ENCODE measurements at regions not wholly inside any gene's neighbourhood (a gene's known extent, or its start where the extent isn't known, plus 50 kb on each side); places are given as distances from the start of the nearest gene placed in this dataset.

DNA sequence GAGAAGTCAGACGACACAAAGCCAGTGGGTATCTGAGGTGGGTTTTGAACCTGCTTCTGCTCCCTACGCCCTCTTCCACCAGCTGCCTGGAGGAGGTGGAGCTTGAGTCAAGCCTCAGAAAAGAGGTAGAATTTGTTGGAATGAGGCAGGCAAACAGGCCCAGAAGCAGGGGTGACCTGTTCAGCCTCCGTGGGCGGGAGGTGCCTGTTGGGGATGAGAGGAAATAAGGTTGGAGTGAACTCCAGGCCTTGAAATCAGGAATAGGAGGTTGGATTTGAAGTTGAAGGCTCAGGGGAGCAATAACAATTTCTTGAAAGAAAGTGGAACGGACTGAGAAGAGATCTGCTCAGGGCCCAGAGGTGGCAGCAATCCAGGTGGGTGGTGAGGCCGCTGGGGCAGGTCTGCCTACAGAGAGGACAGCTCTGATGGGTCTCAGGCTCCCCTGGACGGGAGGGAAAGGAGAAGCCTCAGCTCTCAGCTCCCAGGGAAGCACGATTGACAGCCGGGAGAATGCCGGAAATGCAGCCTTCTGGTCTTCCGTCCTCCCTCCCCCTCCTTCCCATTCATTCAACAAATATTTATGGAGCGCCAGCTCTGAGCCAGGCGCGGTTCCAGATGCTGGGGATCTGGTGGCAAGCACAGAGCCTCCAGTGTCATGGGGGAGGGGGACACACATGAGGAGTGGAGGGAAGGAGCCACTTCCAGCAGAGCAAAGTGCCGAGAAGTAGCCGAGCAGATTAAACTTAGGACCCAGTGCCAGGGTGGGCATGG lies 61.9 kb upstream of the CIBAR2 start:
- no peak for DNase-seq (ENCODE audit: low read depth in 1 of 2, low spot score in 1 of 2)

DNA sequence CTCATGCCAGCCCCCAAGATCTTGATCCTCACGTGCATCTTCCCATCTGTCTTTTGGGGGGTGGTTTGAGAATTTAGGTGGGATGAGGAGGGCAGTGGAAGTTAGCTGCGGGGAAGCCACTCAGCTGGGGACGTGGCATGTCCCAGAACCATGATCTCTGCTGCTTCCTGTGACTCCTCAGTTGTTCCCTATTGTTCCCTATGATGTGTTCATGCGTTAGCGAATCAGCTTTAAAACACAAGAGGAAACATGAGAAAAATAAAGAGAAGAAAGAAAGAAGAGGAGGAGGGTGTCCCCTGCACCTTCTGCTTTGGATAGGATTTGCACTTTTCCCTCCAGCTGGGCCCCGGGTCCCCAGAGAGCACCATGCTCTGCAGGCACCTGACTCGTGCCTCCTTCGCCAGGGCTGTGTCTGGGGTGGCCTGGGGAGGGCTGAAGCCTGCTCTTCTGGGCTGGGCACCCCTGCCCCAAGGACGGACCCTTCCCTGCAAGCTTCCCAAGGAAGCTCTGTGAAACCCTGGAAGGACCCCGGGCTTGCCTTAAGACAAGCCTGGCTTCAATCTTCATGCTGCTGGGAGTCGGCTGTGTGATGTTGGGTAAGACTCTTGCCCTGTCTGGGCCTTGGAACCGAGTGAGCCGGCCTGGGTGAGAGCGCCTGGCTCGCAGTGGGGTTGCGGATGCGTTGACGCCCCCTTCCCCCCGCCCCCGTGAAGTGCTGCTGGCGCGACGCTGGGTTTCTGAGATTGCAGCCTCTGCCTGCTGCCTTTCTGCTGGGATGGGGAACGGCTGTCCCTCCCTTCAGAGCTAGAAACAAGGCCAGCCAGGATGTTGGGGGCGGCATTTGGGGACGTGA lies 62.8 kb upstream of the CIBAR2 start:
- DNase-seq (ENCODE audit: low read depth in 1 of 2, low spot score in 1 of 2), result no peak

DNA sequence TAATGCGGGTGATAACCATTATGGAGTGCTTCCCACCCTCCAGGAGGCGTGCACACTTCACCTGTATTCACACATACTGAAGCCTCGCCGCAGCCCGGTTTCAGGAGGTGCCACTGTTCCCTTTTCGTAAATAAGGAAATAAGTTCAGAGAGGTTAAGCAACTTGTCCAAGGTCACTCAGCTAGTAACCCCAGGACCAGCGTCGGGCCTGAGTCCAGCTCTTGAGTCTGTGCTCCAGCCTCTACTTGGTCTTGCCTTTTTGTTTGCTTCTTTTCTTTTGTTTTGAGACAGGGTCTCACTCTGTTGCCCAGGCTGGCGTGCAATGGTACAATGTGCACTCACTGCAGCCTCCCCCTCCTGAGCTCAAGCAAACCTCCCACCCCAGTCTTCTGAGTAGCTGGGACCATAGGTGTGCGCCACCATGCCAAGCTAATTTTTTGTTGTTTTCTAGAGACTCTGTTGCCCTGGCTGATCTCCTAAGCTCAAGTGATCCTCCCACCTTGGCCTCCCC lies 63.5 kb upstream of the CIBAR2 start:
- no peak for DNase-seq (ENCODE audit: low read depth in 1 of 2, low spot score in 1 of 2)

DNA sequence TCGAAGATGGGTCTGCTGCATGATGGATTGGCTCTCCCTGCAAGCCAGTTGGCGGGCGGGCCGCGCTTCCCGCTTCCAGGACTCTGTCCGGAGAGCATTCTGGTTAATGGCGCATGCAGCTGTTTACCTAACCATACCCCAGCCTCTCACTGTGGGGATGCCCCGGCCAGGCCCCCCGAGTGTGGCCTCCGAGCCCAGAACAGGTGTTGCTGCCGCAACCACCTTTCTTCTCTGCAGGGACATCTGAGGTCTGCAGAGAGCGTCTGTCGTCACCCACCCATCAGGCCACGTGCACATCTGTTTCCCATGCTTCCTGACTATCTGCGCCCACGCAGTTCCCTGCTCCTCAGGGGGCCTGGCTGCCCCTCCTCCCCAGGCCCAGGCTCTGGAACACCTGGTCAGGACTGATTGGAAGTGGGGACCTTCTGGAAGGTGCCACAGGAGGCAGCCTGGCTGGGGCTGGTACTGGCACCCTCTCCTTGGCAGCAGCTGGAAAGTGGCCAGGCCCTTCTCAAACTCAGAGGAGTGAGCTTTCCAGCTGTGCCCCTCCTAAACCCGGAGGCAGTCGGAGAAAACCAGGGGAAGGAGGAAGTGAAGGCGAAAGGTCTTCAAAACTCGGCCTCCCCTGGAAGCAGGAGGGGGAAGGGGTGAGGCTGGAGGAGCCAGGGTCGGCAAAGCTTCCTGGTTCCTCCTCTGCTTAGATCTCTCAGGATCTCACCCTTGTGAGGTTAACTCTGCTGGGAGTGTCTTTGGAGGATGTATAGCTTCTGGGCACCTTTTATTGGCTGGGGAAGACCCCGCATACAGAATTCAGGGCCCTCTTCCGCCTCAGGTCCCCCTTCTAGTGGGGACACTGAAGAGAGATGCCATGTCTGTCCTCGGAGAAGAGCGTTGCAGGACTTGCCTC lies 64.5 kb upstream of the CIBAR2 start:
- DNase-seq (ENCODE audit: low read depth in 1 of 2, low spot score in 1 of 2), result no peak

DNA sequence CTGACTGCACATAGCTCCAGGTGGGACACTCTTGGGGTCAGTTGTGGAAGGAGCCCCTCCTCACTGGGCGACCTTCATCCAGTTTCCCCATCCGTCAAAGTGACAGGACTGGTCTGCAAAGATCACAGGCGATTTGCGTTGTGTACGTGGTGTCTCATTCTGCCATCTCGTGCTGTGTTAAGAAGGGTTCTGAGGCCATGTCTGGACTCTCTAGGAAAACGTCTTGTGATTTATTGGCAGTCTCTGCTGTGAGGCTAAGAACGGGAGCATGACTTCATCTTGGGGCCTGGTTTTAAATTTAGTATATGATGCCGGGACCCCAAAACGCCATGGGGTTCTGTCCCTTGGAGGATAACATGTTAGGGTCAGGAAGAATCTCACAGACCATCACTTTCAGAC lies 65.2 kb upstream of the CIBAR2 start:
- DNase-seq (ENCODE audit: low read depth in 1 of 2, low spot score in 1 of 2), result no peak

DNA sequence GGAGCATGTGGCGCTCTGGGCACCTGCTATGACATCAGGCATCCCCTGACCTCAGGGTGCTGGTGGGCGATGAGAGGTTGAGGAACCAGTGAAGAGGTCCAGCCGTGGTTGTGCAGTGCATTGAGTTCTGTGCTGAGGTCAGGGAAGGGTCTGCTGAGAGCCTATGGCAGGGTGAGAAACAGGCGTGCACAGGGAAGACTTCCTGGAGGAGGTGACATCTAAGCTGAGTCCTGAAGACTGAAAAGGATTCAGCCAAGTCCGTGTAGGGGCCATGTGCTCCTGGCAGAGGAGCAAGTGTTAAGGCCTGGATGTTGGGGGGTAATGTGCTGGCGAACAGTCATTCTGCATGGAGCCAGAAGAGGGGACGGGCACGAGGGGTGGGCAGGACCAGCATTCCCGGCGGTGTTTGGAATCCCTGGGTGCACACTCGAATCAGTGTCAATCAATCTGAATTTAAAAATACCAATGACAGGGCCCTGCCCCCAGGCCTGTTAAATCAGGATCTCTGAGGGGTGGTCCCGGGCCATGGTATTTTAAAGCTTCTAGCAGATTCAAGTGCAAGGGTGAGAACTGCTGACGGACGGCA lies 65.8 kb upstream of the CIBAR2 start:
- DNase-seq (ENCODE audit: low read depth in 1 of 2, low spot score in 1 of 2), result no peak

DNA sequence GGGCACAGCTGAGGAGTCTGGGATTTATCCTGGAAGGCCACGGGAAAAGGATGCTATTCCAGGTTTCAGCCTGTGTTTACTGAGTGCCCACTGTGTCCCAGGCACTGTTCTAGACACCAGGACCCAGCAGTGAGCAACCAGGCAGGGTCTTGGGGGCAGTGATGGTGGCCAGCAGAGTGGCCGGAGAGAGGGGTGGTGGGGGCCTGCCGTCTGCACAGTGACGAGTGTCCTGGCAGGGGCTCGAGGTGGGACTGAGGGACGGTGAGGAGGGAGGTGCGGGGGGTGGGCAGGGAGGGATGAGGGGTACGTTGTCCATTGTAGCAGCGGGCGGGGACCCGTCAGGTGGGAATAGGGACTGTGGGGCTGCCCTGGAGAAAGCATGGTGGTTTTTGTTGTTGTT lies 66.3 kb upstream of the CIBAR2 start:
- DNase-seq (ENCODE audit: low read depth in 1 of 2, low spot score in 1 of 2), result no peak

DNA sequence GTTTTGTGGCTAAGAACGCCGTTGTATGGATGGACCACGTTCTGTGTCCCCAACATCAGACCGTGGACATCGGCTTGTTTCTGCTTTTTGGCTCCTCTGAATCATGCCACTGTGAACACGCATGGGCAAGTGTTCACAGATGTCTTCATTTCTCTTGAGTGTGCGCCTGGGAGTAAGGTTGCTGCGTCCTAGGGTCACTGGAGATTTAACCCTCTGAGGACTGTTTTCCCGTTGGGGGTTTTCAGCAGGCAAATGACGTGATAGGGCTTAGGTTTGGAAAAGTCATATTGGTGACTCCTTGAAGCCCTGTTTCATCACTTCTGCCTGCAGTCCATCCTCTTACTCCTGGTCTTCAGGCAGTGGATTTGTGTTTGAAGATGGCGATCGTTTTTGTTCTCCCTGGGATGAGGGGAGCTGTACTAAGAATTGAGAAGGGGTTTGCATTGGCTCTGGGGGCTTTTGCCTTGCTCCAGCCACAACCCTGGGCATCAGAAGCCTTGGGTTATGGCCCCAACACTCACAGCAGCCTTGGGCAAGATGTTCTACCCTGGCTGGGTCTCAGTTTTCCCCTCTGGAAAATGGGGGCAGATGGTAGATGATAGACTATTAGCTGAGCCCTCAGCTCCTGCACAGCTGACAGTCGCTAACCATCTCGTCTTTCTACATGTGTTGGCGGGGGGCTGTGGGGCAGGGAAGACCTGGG lies 67.2 kb upstream of the CIBAR2 start:
- no peak for DNase-seq (ENCODE audit: low read depth in 1 of 2, low spot score in 1 of 2)

DNA sequence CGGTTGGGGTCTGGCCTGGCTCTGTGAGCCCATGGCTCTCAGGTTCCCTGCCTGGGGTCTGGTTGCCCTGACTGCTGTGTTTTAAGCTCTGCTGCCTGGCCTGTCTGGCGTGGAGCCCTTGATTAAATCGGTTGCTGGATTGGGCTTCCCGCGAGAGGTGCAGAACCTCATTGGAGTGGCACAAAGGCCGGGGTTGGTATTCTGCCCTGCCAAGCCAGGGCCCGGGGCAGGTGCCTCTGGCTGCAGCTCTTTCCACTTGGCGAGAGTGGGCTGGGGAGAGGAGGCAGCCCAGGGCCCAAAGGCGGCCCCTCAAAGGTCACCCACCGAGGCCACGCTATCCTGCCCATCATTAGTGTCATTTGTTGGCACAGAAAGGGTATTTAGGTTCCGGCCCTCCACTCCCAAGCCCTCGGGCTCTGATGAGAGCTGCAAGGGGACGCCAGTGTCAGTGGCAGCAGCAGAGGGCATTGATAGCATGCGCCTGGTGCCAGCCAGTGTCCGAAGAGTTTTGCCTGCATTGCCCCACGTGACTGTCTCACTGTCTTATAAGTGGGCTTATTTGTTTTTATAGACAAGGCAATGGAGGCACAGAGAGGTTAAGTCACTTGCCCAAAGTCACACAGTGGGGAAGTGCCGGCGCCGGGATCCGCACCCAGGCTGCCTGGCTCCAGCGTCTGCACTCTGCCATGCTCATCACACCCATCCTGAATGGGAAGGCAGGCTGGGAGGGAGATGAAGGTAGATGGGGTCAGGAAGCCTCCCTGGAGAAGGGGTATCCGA lies 68.0 kb upstream of the CIBAR2 start:
- no peak for DNase-seq (ENCODE audit: low read depth in 1 of 2, low spot score in 1 of 2)

DNA sequence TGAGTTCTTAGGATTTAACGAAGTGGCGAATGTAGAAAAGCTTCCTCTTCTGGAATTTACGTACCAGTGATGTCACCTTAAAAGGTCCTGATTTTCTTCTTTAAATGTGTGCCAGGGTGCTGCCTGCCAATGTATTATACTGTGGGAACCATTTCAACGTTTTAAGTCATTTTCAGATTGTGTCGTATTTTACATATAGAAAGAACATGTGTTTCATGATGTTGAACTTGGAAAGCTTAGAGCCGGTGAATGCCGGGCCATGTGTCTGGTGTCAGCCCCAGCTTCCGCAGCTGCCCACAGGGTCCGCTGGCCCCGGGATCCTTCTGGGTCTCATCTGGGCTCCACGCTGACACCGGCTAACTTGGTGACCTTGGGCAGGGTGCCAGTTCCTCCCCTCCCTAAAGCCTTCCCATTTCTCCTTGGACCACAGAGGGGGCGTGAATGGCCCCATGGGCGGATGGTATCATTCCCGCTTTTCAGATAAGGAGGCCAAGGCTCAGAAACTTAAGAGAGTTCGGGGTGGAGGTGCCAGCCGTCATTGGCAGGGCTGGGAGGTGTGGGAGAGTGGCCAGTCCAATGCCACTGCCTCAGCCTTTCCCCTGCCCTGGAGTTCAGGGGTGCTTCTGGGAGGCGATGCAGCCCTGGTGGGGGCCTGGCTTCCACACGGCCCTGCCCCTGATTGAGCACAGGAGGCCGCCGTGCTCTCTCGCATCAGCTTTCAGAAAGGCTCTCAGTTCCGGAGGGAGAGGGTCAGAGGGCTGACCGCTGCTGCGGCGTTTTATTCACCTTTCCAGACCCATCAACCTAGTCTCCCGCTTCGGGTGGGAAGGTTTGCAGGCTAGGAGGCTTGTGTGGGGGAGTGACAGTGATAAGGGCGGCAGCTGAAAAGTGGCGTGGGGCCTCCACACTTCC lies 68.8 kb upstream of the CIBAR2 start:
- no peak for DNase-seq (ENCODE audit: low read depth in 1 of 2, low spot score in 1 of 2)

DNA sequence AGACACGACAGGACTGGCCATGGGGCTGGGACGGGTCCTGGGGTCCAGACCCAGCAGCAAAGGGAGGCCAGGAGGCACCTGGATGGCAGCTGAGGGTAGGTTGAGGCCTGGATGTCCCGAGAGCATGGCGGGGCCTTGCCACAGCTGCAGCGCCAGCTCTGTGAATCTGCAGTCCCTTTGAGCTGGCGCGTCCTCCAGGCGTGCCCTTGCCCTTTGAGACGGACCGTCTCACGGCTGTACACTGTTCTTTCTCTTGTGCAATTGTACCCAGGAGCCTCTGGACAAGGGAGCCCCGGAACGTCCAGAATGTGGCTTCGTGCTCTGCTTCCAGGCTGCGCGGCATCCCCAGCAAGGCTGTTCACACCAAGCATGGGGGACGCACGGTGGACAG lies 69.5 kb upstream of the CIBAR2 start:
- no peak for DNase-seq (ENCODE audit: low read depth in 1 of 2, low spot score in 1 of 2)

DNA sequence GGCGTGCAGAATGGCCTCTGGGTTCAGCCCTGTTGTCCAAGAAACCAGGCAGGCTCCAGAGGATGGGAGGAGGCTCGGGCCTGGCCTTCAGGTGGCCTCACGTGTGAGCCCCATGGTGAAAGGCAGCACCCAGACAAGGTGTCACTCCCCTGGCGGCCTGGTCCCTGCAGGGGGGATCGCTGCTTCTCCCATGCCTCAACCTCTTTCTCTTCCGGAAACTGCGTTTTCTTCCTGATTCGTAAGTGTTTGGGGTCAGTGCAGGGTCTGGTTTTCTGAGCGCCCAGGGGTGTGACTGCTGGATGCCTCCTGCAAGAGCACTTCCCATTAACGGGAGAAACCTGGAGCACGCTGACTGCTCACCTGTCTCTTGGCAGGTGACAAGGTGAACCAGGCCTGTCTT lies 70.0 kb upstream of the CIBAR2 start:
- DNase-seq (ENCODE audit: low read depth in 1 of 2, low spot score in 1 of 2), result no peak

DNA sequence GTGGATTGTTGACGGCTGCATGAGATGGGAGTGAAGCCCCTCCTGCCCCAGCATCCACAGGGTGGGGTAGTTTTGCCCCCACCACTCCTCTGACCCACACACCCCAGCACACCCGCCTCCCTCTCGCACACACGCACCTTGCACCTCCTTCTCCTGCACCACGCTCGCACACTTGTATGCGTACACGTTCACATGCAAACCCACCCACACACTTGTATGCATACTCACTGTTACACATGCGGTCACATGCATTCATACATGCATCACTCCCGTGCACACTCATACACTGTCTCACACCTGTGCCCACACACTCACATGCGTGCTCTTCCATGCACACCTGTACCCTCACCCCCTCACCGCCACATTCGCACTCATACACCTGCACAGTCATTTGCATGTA lies 70.5 kb upstream of the CIBAR2 start:
- no peak for DNase-seq (ENCODE audit: low read depth in 1 of 2, low spot score in 1 of 2)

DNA sequence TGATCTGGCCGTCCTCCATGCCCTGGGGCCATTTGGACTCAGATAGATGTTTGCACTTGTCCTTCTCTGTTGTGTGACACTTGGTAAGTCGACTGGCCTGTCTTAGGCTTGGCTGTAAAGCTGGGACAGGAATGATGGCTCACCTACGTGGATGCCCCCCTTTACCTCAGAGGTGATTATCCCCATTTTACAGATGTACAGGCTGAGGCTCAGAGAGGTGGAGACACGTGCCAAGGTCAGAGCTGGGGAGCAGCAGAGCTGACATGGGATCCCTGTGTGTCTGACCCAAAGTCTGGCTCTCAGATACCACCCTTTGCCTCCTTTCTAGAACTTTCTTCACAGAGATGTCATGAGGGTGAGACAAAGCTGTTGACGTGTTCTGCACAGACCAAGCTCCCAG lies 71.3 kb upstream of the CIBAR2 start:
- DNase-seq (ENCODE audit: low read depth in 1 of 2, low spot score in 1 of 2), result no peak

DNA sequence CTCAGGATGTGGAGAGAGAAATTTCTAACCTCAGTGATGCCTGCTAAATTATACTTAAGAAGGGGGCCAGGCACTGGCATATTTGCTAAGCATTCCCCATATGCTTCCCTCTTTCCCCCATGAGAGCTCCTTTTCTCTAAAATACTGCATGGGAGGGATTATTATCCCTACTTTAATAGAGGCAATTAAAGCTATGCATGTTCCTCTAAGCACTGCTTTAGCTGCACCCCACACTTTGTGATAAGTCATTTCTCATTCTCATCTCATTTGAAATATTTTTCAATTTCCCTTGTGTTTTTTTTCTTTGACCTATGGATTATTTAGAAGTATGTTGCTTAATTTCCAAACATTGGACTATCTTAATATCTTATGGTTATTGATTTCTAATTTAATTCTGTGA lies 72.1 kb upstream of the CIBAR2 start:
- no peak for DNase-seq (ENCODE audit: low read depth in 1 of 2, low spot score in 1 of 2)

DNA sequence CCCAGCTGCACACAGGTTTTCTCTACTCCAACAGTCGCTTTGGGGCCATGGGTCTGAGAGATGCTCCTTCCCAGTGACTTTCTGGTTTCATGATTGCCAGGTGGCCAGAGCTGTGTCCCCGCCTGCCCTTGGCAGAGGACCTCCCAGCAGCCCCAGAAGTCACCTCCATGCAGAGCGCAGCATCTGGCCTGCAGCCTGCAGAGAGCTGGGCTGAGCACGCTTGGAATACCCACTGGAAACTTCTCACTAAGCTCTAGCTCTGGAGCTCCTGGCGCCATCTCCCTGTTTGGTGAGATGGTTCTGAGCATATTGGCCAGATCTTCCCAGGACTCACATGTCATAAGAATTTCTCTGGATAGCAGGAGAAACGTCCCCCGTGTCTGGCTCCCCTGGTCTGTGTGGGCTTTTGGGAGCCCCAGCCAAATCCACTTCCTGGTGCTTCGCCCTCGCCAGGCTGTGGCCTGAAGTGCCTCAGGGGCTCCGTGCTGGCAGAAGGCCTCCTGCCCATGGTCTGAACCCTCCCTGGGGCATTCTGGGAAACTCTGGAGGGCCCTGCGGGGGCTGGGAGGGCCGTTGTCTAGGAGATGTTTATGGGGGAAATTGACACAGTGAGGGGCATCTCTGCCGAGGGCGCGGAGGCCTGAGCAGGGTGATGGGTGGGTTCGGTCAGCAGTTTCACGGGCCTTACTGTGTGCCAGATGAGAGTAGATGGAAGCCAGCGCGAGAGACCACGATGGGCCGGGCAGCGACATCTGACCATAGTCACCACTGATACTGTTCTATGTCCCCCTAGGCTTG lies 73.2 kb upstream of the CIBAR2 start:
- DNase-seq (ENCODE audit: low read depth in 1 of 2, low spot score in 1 of 2), result no peak

DNA sequence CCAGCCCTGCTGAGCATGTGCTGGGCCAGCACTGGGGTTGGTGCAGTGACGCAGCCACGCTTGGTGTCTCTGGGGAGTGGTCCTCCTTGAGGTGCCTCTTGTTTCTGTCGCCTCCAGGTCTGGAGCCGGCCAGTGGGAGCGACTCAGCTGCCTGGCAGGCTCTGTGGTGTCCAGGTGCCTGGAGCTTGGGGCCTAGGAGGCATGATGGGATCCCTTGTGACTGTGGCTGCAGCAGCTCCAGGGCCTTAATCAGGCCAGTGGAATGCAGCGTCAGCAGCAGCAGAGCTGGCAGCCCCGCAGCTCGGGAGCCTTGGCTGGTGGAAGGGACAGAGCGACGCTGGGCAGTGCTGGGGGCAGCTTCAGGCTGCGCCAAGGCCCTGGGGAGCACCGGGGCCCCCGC lies 74.7 kb upstream of the CIBAR2 start:
- no peak for DNase-seq (ENCODE audit: low read depth in 1 of 2, low spot score in 1 of 2)

DNA sequence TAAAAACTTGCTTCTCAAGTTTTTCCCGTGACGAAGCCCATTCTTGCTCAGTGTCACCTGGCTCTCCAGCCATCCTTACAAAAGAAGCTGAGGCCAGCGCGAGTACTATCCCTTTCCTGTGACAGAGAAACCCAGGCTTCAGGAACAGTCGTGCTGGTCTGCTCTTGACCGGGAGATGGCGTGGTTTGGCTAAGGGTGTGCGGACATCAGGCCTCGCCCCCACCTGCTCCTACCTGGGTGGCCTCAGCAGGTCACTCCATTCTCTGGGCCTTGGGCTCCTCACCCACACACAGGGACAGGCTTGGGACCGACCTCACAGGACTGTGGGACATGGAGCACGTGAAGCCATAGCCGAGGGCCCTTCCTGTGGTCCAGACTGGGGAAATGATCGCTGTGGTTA lies 75.2 kb upstream of the CIBAR2 start:
- no peak for DNase-seq (ENCODE audit: low read depth in 1 of 2, low spot score in 1 of 2)
